GM19395 (cell line): ENCODE measurements at regions not wholly inside any gene's neighbourhood (a gene's known extent, or its start where the extent isn't known, plus 50 kb on each side); places are given as distances from the start of the nearest gene placed in this dataset.
"Not testable (repeated sequence)": the region's sequence is repeated elsewhere in the genome, so short reads cannot be mapped to it uniquely, and the experiment has no call there.

Experiments
- ATAC-seq: cut with Tn5 transposase; IDR thresholded peaks from one replicate; pipeline ENCODE4 v1.9.1; 2021; ENCODE audit warnings: mild to moderate bottlenecking, moderate library complexity; ENCODE audit not compliant: unreplicated experiment

- no peak for ATAC-seq
Observed at GRCh38 chr20:59458645-59459044, 145.7 kb upstream of the PHACTR3 start.

- ATAC-seq: no peak
Observed at GRCh38 chr20:59459586-59459985, 144.8 kb upstream of the PHACTR3 start.

GRCh38 chr20:59460352-59460751 is 144.0 kb upstream of the PHACTR3 start:
- no peak for ATAC-seq

GRCh38 chr20:59461526-59461925 is 142.8 kb upstream of the PHACTR3 start:
- ATAC-seq: no peak

- ATAC-seq: no peak
Observed at GRCh38 chr20:59462249-59462648, 142.1 kb upstream of the PHACTR3 start.

- ATAC-seq: no peak
Observed at GRCh38 chr20:59463541-59463940, 140.8 kb upstream of the PHACTR3 start.

GRCh38 chr20:59466107-59466815 is 138.1 kb upstream of the PHACTR3 start:
- ATAC-seq: no peak

- no peak for ATAC-seq
Observed at GRCh38 chr20:59468831-59469230, 135.5 kb upstream of the PHACTR3 start.

- ATAC-seq: no peak
Observed at GRCh38 chr20:59469267-59470252, 134.8 kb upstream of the PHACTR3 start.

- ATAC-seq: no peak
Observed at GRCh38 chr20:59470521-59470920, 133.8 kb upstream of the PHACTR3 start.

- ATAC-seq: no peak
Observed at GRCh38 chr20:59471653-59472421, 132.5 kb upstream of the PHACTR3 start.

- ATAC-seq: no peak
Observed at GRCh38 chr20:59473742-59474141, 130.6 kb upstream of the PHACTR3 start.

GRCh38 chr20:59481067-59481466 is 123.3 kb upstream of the PHACTR3 start:
- no peak for ATAC-seq

GRCh38 chr20:59481477-59482018 is 122.8 kb upstream of the PHACTR3 start:
- ATAC-seq: no peak

GRCh38 chr20:59482351-59483187 is 121.8 kb upstream of the PHACTR3 start:
- ATAC-seq: no peak

GRCh38 chr20:59483481-59483880 is 120.9 kb upstream of the PHACTR3 start:
- no peak for ATAC-seq

GRCh38 chr20:59484228-59484627 is 120.1 kb upstream of the PHACTR3 start:
- no peak for ATAC-seq

GRCh38 chr20:59485576-59486454 is 118.5 kb upstream of the PHACTR3 start:
- ATAC-seq: no peak

GRCh38 chr20:59488459-59488858 is 115.9 kb upstream of the PHACTR3 start:
- ATAC-seq: not testable (repeated sequence)
